Epithelial cell of esophagus (primary cell): ENCODE measurements at regions not wholly inside any gene's neighbourhood (a gene's known extent, or its start where the extent isn't known, plus 50 kb on each side); places are given as distances from the start of the nearest gene placed in this dataset.

Experiments
- DNase-seq: peaks from one replicate; pipeline ENCODE4 v3.0.0; 2010; ENCODE audit warnings: low read depth
- H3K4me3 ChIP-seq: 2 replicates; pipeline ENCODE4 v1.5.1; 2011; ENCODE audit warnings: mild to moderate bottlenecking, low read length, control low read depth
- TF ChIP-seq, protein P1 (sequence below): IDR thresholded peaks from 2 replicates; pipeline ENCODE4 v1.5.1; 2011; ENCODE audit warnings: low read depth, mild to moderate bottlenecking, low read length, control low read depth, inconsistent platforms; ENCODE audit not compliant: insufficient read depth; ENCODE audit errors: missing control alignments

- TF ChIP-seq, protein P1, sequence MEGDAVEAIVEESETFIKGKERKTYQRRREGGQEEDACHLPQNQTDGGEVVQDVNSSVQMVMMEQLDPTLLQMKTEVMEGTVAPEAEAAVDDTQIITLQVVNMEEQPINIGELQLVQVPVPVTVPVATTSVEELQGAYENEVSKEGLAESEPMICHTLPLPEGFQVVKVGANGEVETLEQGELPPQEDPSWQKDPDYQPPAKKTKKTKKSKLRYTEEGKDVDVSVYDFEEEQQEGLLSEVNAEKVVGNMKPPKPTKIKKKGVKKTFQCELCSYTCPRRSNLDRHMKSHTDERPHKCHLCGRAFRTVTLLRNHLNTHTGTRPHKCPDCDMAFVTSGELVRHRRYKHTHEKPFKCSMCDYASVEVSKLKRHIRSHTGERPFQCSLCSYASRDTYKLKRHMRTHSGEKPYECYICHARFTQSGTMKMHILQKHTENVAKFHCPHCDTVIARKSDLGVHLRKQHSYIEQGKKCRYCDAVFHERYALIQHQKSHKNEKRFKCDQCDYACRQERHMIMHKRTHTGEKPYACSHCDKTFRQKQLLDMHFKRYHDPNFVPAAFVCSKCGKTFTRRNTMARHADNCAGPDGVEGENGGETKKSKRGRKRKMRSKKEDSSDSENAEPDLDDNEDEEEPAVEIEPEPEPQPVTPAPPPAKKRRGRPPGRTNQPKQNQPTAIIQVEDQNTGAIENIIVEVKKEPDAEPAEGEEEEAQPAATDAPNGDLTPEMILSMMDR = no peak
- no peak for DNase-seq
- no peak overlapping the region for H3K4me3 ChIP-seq
Measured at GRCh38 chr15:29490747-29491471, 221.3 kb upstream of the NSMCE3 start.

DNA sequence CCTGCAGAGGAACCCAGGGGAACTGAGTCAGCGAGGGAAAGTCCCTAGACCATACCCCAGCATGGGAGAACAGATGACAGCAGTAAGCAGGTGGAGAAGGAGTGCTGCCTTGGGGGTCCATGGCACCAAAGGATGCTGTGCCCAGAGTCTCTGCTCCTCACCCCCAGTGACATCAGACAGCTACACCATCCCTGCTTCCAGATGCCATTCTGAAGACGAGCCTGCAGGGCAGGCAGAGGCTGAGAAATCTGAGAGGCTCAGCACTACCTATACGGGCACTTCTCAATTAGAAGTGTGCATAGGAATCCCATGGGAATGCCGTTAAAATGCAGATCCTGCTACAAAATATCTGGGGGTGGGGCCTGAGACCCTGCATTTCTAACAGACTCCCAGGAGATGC lies 211.3 kb upstream of the NSMCE3 start:
- no peak for DNase-seq
- TF ChIP-seq, protein P1 = no peak
- no peak overlapping the region for H3K4me3 ChIP-seq

DNA sequence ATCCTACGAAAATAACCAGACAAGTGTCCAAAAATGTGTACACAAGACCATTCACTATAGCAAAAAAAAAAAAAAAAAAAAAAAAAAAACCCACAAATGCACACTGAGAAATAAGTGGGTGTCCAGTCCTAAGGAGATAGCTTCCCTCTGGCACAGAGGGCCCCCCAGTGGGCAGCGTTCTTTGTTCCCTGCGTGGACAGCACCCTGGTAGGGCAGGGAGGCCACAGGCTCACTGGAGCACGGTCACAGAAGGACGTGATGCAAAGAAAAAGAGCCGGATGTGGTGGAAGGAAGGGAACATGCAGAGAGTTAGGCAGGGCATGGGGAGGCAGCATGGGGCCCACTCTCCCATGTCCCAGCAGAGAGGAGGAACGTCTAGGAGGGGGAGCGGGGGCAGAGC lies 210.7 kb upstream of the NSMCE3 start:
- no peak for DNase-seq
- TF ChIP-seq, protein P1 = no peak
- no peak overlapping the region for H3K4me3 ChIP-seq

- TF ChIP-seq, protein P1 = no peak
- no peak for DNase-seq
- H3K4me3 ChIP-seq = no peak overlapping the region
Measured at GRCh38 chr15:29477256-29477655, 207.6 kb upstream of the NSMCE3 start.

DNA sequence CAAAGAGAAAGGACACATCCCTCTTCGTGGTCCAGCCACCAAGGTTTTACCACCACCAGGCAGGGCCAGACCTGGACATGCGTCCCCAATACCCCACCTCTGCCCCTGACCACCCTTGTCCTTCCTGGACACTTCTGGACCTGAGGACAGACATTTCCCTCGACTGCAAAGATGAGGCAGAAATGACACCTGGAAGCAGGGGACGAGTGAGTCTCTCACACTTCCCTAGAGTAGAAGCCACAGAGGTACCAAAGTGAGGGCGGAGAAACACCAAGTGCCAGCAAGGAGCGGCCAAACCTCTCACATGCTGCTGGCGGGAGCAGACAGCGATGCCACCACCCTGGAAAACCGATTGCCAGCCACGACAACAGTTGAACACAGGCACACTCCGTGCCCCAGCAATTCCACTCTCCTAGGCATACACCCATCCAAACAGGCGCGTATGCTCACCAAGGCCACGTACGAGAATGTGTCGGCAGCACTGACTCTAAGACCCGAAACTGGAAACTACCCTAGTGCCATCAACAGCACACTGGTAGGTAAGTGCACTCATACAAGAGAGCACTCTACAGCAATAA lies 207.0 kb upstream of the NSMCE3 start:
- H3K4me3 ChIP-seq = no peak overlapping the region
- TF ChIP-seq, protein P1 = no peak
- no peak for DNase-seq

DNA sequence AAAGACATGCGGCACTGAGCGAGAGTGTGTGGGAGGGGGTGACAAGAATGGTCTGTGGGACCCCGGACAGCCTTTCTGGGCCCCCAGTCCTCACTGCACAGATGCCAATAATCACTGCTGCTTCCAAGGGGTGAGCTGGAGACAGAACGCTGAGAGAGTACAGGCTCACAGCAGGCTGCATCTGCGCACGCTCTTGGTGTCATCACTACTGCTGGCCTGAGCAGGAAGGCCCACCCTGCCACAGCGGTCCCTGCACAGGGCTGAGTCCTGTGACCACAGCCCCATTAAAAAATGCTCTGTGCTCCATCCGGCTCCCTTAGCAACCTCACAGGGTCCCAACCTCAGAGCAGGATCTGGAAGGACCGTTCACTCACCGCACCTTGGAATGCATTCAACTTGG lies 205.5 kb upstream of the NSMCE3 start:
- no peak overlapping the region for H3K4me3 ChIP-seq
- no peak for DNase-seq
- TF ChIP-seq, protein P1 = no peak
